ENCODE measurements at regions not wholly inside any gene's neighbourhood (a gene's known extent, or its start where the extent isn't known, plus 50 kb on each side); places are given as distances from the start of the nearest gene placed in this dataset.

GRCh38 chr18:61273533-61273932 lies 59.7 kb upstream of the CDH20 start:
- H3K4me1 ChIP-seq (ENCODE audit: control insufficient read depth, insufficient read depth, low read length) = no peaks in the 10 kb centered on the region
- 95 to 100% methylated on average over 2 to 3 of the region's 3 CpGs for WGBS, 2 experiments (ENCODE audit: insufficient coverage in 1 of 2, insufficient read length in 1 of 2)
- H3K27me3 Mint-ChIP-seq (ENCODE audit: insufficient read depth) = peaks cover 19% of the 10 kb centered on the region
- H3K4me3 ChIP-seq (ENCODE audit: low read length) = no peak overlapping the region
- peaks cover 15% of the 10 kb centered on the region for H3K9me3 ChIP-seq (ENCODE audit: control insufficient read depth, low read length)
- no peaks in the 10 kb centered on the region for H3K36me3 ChIP-seq (ENCODE audit: control insufficient read depth, insufficient read depth, low read length)
- DNase-seq = no peak
- H3K9ac ChIP-seq (ENCODE audit: extremely low read depth, low read length, poor library complexity, severe bottlenecking) = no peak overlapping the region
- H3K4me1 Mint-ChIP-seq = peaks cover 8% of the 10 kb centered on the region
- peaks cover 13% of the 10 kb centered on the region for H3K9me3 Mint-ChIP-seq
- TF ChIP-seq CTCF (conservative IDR thresholded peaks at IDR 0.05) = no peak
- H3K27ac ChIP-seq (ENCODE audit: low read depth, low read length) = no peak overlapping the region
- H3K36me3 Mint-ChIP-seq (ENCODE audit: low read depth) = no peaks in the 10 kb centered on the region
- H3K27ac Mint-ChIP-seq = no peak overlapping the region
- no peaks in the 10 kb centered on the region for H3K27me3 ChIP-seq (ENCODE audit: control insufficient read depth, insufficient read depth, low read length, poor library complexity, severe bottlenecking)
- H3K4me3 Mint-ChIP-seq = no peak overlapping the region

GRCh38 chr18:61274416-61274960 lies 58.7 kb upstream of the CDH20 start:
- Mint-ChIP-seq H3K36me3 (ENCODE audit: low read depth) (no peaks in the 10 kb centered on the region), H3K27me3 (ENCODE audit: insufficient read depth) (peaks cover 19% of the 10 kb centered on the region), H3K4me3 (no peak overlapping the region), H3K27ac (no peak overlapping the region), H3K4me1 (peaks cover 2% of the 10 kb centered on the region), H3K9me3 (peaks cover 9% of the 10 kb centered on the region)
- no peaks in the 10 kb centered on the region for H3K27me3 ChIP-seq (ENCODE audit: control insufficient read depth, insufficient read depth, low read length, poor library complexity, severe bottlenecking)
- no peak for TF ChIP-seq CTCF (conservative IDR thresholded peaks at IDR 0.05)
- peaks cover 15% of the 10 kb centered on the region for H3K9me3 ChIP-seq (ENCODE audit: control insufficient read depth, low read length)
- no peak overlapping the region for H3K27ac ChIP-seq (ENCODE audit: low read depth, low read length)
- H3K4me1 ChIP-seq (ENCODE audit: control insufficient read depth, insufficient read depth, low read length) = no peaks in the 10 kb centered on the region
- DNase-seq = no peak
- H3K36me3 ChIP-seq (ENCODE audit: control insufficient read depth, insufficient read depth, low read length) = no peaks in the 10 kb centered on the region
- no peak overlapping the region for H3K4me3 ChIP-seq (ENCODE audit: low read length)
- H3K9ac ChIP-seq (ENCODE audit: extremely low read depth, low read length, poor library complexity, severe bottlenecking) = no peak overlapping the region

GRCh38 chr18:61277808-61278207 lies 55.4 kb upstream of the CDH20 start:
- H3K4me1 Mint-ChIP-seq = no peaks in the 10 kb centered on the region
- peaks cover 9% of the 10 kb centered on the region for H3K27me3 Mint-ChIP-seq (ENCODE audit: insufficient read depth)
- H3K9ac ChIP-seq (ENCODE audit: extremely low read depth, low read length, poor library complexity, severe bottlenecking) = no peak overlapping the region
- H3K36me3 ChIP-seq (ENCODE audit: control insufficient read depth, insufficient read depth, low read length) = no peaks in the 10 kb centered on the region
- no peak overlapping the region for H3K27ac ChIP-seq (ENCODE audit: low read depth, low read length)
- H3K4me3 ChIP-seq (ENCODE audit: low read length) = no peak overlapping the region
- H3K36me3 Mint-ChIP-seq (ENCODE audit: low read depth) = no peaks in the 10 kb centered on the region
- H3K27me3 ChIP-seq (ENCODE audit: control insufficient read depth, insufficient read depth, low read length, poor library complexity, severe bottlenecking) = no peaks in the 10 kb centered on the region
- no peak for TF ChIP-seq CTCF (conservative IDR thresholded peaks at IDR 0.05)
- no peak for DNase-seq
- peaks cover 19% of the 10 kb centered on the region for H3K9me3 Mint-ChIP-seq
- no peak overlapping the region for H3K27ac Mint-ChIP-seq
- no peaks in the 10 kb centered on the region for H3K4me1 ChIP-seq (ENCODE audit: control insufficient read depth, insufficient read depth, low read length)
- peaks cover 31% of the 10 kb centered on the region for H3K9me3 ChIP-seq (ENCODE audit: control insufficient read depth, low read length)
- no peak overlapping the region for H3K4me3 Mint-ChIP-seq
